Kasumi-1 (cell line): ENCODE measurements at regions not wholly inside any gene's neighbourhood (a gene's known extent, or its start where the extent isn't known, plus 50 kb on each side); places are given as distances from the start of the nearest gene placed in this dataset.

Experiments used
- DNase-seq, 2 experiments: peaks; one replicate each; lab custom pipeline; 2025; lab: John Stamatoyannopoulos, UW

DNA sequence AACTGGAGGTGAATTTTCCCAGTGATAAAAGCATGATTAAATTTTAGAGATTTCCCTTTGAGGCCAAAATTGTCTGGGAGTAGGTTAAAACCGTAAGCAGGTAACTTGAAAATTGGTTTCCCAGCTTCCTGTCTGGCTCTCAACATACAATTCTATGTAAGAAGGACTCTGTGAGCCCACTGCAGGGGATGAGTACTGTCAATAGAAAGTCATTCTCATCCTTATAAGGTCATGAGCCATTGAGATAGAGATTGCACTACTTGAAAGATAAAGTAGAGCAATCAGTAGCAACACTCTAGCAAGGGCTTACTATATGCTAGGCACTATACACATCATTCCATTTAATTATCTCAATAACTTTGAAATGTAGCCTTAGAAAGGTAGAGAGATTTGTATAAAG lies 225.6 kb upstream of the HMGA2 start:
- no peak for DNase-seq

DNA sequence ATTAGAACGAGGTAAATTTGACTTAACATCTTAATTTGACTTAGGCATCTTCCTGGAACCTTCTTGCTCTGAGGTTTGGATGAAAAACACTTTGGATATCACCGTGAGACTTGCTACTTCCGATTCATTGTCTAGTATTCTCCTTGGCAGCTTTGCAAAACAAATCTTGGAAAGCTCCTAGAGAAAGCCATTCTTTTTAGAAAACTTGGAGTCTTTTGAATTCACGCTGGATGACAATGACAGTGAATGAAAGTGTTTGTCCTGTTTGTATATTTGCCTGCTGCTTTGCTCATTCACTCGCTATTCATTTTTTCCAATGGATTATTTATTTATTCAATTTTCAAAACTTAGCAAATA lies 222.1 kb upstream of the HMGA2 start:
- DNase-seq, result no peak

DNA sequence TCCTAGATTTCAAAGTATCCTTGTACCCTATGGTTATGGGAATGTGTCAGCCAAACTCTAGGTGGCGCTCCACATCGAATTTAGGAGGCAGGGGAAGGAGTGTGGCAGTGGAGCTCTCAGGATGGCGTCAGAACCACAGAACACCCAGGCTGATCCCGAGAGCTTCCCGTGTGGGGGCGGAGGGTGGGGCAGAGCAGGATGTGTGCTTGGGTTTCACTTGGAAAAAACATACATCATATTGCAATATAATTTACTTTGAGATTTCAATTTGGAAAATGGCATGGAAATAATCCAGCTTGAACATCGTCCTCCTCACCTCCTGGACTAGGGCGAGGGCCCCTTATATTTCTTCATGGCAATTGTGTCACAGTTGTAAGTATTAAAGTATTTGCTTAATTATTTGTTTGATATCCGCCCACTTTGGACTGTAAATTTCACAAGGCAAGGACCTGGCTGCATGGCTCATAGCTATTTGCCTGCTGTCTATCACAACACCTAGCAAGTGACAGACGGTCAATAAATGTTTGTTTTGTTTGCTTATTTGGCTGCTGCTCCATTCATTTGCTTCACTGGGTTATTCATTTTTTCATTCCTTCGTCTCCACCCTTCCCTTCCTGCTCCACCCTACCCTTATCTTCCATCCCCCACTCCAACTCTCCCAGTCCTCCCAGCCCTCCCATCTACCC lies 221.5 kb upstream of the HMGA2 start:
- DNase-seq, result peak; percentile 72

DNA sequence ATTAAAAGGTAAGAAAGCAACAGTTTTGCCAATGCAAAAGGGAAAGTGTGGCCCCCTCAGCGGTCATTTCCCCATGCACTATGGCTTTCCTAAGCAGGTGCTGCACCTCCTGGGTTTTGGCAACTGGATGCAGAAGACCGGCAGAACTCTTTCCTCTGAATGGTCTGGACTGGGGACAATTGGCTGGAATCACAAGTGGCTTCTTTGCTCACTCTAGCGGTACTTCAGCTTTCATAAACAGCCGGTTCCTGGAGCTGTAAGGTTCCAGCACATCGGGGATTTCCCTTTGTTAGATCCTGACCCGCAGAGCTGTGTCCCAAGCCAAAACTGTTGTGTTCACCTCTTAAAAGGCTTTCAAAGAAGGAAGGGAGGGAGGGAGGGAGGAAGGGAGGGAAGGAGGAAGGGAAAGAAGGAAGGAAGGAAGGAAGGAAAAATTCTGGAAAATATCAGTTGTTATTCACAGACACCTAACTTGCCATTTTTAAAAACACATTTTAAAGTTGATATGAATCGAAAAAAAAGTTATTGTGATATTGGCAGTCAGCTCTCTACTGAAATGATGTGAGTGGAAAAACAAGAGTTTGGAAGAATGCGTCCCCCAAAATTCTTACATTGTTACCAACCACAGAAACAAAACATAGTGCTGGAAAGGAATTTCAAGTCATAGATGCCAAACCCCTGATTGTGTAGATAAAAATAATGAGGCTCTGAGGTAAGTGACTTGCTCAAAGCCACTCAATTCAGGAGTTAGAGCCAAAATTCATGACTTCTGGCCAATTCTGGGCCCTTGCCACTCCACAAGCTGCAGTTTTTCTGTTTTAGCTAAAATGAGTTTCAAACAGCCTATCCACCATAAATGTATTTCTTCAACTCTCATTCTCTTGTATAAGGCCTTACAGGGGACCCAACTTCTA lies 220.6 kb upstream of the HMGA2 start:
- DNase-seq, result no peak

DNA sequence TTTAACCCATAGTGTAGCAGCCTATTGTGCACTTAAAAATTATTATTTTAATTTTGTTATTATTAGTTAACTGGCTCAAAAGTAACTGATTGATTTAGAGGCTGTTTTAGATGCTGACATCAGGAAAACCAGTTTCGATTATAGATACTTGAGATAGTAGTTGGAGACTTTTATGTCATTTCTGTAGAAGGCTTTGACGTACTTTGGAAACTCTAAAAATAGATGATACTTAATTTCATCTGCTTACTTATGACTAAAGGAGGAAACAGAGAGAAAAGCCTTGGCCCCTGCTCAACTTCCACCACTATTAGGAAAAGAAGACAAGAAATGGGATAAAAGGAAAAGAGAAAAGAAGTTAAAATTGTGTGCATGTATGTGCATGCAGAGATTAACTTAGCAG lies 219.3 kb upstream of the HMGA2 start:
- DNase-seq, result no peak

DNA sequence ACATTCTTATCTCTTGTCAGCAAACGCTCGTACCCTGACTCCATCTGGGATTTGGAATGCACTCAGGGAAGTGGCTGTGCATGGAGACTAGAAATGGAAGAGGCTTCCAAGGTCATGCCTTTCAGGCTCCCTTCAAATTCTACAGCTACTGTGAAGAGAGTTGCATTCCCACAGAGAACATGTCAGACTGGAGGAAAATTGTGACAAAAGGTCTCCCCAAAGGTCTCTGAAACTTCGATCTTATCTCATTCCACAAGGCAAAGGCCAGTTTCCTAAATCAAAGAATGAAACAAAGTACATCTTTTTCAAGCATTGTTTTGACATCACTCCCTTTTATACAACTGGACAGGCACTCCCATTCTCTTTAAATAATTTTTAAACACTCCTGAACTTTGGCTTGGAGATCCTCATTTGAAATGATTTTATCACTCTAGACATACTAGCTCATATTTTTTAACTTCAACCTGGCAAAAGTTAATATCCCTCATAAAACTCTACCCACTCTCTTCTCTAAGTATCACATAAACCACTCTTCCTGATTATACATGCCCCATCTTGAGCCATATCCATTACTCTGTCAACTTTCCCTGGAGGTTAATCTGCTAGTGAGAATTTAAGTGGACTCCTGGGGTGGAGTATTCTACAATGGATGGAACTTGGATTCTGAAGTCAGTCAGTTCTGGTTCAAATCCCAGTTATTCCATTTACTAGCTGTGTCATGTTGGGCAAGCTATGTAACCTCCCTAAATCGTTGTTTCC lies 218.1 kb upstream of the HMGA2 start:
- no peak for DNase-seq

DNA sequence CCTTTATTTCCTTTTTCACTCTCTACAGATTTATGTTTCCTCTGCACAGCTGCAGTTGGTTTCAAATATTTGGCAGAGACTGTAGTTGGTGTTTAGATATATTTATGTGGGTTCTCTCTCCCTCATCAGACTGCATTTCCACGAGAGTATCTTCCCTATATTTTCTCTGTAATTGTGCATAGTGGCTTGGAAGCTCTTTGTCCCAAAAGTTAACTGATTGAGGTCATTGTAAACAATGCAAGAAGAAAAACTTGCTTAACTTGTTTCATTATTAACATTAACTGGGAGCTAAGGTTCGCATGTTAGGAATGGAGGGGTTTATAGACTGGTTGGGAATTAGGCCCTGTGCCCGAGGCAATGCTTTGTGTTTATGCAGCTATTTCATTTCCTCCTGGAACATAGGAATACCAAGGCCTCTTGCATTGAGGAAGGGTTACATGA lies 216.9 kb upstream of the HMGA2 start:
- peak; percentile 10 to 19 for DNase-seq

DNA sequence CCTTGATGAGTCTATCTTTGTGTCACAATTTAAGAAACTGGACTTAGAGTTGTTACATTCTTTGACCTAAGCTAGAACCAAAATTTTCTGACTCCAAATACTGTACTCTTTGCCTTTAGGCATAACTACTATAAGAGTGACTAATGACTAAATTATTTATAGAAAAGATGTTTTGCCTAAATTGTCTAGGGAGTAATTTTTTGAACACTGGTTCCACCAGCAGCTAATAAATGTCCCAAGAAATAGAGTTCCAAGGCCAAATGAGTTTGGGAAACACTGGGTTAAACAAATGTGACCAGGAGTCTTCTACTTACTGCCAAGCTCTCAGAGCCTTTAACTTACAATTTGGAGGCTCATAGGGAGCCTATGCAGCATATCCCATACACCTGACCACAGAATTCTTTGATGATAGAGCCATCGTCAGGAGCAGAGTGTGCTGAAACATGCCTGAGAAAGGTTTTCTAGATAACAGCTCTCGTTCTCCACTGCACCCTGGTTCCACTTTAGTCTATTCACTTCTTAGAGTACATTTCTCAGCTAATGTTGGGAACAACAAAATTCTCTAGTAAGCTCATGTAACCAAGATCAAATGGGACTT lies 215.9 kb upstream of the HMGA2 start:
- no peak for DNase-seq

DNA sequence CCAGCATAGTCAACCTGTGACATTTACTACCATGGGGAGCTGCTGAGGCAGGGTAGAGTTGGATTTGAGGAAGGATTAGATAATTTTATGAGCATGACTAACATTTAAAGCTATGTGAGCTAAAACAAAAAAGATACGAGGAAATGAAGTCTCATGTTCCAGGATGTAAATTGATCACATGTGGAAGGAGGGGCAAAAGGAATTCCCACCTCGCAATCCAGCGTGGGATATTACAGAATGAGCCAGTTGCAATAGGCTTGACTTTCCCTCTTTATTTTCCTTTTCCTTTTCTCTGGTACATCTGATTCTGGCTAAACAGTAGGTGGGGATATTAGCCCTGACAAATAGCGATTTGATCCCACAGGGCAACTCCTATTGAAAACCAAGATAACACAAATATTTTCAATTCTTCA lies 214.9 kb upstream of the HMGA2 start:
- no peak for DNase-seq

DNA sequence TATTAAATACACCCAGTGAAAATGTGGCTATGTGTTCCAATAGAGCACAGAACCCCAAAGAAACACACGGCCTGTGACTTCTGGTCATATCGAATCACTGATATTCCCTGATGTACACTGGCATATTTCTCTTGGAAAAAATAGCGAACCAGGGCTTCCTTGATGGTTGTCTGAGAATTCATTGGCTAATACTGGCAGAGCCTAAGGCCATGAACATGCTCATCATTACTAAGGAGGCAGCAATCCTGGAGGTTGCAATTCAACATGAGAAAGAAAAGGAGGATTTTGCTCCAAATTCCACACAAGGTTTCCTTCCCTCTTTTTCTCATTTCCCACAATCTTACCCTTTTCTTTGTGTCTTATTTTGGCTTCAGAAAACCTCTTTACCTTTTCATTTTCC lies 212.9 kb upstream of the HMGA2 start:
- DNase-seq, result no peak

DNA sequence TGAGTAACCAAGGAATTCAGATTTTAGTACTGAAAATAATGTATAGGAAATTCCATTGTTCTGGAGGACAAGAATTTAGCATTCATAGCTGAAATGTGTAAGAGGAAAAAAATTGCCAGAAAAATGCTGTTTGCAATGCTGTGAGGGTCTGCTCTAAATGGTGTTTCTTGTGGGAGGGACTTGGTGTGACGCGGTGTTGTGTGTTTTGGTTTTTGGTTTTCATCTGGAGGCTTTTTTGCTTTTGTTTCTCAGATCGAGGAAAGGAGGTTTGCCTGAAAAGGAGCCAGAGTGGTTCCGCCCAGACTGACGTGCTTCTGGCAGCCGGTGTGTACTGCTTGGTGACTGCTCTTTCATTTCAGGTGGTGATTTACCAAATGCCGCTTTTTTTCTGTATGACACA lies 211.8 kb upstream of the HMGA2 start:
- no peak for DNase-seq

DNA sequence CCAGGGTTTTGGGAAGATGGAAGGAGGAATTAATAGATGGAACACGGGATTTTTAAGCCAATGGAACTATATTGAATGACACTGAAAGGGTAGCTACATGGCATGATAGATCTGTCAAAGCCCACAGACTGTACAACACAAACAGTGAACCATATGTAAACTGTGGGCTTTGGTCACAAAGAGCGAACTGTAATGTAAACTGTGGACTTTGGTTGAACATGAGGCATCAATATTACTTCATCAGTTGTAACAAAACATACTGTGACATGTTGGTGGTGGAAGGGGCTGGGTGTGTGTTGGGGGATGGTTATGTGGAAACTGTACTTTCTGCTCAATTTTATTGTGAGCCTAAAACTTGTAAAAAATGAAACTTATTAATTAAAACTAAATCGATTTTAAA lies 210.6 kb upstream of the HMGA2 start:
- no peak for DNase-seq

DNA sequence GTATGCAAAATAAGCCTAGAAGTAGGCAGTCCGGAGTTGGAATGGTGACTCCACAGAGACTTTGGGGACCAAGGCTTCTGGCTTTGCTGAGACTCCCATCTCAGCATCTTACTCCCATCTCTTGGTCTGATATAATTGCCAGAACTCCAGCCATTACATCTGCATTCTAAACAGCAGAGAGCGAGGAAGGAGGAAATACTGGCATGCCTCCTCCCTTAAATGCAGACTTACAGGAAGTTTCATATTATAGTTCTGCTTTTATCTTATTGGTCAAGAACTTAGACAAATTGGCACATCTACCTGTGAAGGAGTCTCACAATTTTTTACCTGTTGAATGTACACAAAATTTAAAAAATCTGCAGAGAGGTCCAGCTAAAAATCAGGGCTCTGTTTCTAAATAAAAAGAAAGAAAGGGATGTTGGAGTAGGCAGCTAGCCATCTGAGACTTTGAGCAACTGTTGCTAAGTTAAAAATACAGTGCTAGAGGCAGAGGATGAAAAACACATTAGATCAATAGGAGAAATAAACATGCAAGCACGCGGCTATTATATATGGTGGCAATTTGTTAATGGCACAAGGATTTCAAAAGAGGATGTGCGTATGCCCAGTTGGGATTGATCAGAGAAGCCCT lies 209.9 kb upstream of the HMGA2 start:
- DNase-seq, result peak; percentile 19 to 24

DNA sequence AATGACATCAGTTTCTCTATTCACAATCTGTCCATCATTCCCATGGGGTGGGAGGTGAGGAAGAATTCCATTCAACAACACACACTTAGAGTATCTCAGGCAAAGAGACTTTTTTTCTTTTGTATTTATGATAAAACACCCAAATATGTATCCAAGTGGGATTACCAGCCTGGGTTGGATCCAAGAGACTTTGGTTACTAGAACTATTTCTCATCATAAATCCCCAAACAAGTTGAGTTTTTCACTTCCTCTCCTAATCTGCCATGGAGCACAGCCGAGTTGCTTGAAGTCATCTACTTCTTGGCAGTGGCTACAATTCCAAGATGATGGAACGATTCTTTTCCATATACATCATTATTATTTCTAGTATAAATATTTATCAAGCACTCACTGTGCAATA lies 209.2 kb upstream of the HMGA2 start:
- no peak for DNase-seq

DNA sequence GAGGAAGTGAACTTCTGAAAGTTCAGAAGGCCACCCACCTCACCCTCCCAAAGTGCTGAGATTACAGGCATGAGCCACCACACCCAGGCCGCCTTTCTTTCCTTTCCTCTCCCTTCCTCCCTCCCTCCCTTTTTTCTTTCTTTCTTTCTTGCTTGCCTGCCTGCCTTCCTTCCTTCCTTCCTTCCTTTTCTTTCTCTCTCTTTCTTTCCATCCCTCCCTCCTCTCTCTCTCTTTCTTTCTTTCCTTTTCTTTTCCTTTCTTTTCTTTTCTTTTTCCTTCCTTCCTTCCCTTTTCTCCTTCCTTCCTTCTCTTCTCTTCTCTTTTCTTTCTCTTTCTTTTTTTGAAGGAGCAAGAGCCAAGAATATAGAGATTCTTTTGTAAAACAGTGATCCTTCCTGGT lies 208.3 kb upstream of the HMGA2 start:
- DNase-seq, result no peak

DNA sequence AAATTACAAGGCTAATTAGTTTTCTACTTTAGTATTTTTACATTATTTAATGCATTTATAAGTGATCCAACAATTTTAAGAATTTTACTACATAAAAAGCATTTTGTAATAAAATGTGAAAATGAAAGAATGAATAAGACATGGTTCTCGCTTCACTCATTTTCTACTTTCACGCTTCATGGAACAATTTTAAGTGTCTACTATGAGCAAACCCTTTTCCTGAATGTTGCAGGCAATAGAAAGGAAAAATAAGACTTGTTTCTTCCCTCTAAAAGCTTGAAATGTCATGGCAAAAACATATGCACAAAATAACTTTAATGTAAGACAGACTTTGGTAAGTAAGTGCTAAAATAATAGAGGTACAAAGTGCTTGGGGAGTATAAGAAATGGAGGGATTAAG lies 205.7 kb upstream of the HMGA2 start:
- DNase-seq, result no peak

DNA sequence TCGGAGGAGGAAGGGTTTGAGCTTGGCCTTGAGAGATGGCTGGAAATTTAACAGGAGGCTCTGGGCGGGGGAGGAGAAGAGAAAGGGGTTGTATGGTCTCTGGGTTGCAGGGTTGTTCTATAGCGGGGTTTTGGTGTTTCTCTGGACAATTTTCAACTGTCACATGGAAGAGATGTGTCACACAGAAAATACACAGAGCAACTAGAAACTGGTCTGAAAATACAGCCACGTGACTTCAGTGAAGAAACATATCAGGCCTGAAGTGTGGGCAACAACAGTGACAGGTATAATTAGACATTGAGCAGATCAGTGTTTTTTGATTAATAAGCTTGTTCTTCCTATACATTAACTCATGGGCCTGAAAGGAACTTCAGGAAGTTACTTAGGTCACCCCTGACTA lies 205.3 kb upstream of the HMGA2 start:
- DNase-seq, result no peak

DNA sequence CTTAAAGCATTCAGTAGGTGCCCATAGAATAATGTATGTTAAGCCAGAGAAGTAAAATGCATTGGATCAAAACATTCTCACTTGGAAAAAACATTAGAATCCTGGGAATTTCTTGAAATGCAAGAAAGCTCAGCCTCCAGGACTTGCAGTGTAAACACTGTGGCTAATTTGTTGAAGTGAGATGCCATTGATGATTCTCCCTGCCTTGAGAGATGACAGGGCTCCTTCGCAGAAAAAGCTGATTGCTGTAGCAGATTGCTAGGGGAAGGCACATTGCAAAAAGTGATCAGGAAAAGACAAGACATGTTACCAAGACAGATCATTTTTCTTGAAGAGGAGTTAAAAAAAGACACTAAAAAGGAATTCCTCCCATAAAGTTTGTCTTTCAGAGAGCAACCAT lies 204.2 kb upstream of the HMGA2 start:
- DNase-seq, result no peak

DNA sequence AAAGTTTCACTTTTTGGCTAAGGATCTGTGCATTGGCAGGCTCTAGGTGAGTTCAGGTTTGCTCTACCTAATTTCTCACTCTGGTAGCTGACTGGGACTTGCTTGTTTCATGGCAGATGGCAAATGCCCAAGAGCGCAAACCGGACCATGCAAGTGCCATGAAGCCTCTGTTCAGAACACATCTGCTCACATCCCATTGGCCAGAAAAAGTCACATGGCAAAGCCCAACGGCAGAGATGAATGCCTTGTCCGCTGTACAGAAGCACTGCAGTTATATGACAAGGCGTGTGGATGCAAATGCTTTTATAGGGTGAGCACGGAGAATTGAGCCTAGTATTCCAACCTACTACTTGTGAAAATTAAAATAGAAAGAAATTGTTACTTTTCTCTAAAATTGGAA lies 202.2 kb upstream of the HMGA2 start:
- no peak for DNase-seq

DNA sequence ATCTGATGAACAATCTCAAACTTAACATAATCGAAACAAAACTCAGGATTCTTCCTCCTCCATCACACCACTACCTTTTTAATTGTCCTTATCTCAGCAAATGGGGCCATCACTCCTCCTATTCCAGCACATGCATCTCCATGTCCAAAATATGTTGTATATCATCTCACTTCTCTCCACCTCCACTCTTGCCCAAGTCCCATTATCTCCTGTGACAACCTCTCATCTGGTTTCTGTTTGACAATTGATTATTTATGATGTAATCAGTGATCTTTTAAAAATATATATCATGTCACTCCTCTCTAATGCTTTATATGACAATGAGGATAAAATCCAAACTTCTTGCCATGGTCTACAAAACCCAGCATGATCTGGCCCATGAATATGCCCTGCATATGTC lies 200.8 kb upstream of the HMGA2 start:
- no peak for DNase-seq

DNA sequence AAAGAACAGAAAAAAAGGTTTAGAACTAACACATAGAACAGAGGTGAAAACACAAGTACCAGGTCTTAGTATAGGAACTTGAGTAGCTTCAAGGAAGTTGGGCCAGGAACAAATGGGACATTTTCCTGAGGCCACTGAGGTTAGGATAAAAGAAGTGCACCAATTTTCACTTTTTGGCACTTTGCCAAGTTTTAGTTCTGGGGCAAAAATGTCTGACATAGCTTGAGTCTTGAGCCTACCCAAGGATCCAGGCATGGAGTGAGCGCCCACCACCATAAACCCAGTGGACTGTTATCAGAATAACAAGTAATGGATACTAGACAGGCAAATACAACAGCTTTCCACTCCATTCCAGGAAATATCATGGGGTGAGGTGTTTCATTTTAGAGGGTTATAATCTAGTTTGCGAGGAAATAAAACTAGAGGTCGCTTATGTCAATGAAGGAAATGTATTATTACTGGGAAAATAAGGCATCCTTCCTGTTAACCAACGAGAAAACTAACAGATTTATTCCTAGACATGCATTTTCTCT lies 199.7 kb upstream of the HMGA2 start:
- no peak for DNase-seq

DNA sequence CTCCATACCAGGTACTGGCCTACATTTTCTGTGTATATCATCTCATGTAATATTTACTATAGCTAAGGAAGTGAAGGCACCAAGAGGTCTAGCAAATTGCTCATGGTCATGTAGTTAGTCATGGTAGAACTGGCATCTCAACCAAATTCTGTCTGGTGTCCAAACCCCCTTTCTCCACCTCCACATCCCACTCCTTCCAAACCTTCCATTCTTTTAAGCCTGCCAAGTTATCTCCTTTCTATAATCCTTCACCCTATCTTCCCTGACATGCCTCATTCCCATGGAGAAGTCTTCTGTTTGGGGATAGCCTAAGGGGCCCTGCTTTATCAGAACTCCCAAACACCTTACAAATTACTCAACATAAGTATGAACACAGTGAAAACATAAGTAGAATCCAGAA lies 196.2 kb upstream of the HMGA2 start:
- DNase-seq, result no peak
